Activated T-helper 1 cell treated with anti-CD3 and anti-CD28 coated beads, Interleukin-12 subunit alpha, Interleukin-12 subunit beta, Interleukin-2, Interleukin-4 antibody, amounts not matched to agents 30 ng/mL and 10 ng/mL and 1 ng/mL, durations not matched to agents 14 hours and 24 hours and 36 hours (primary cell): ENCODE measurements at regions not wholly inside any gene's neighbourhood (a gene's known extent, or its start where the extent isn't known, plus 50 kb on each side); places are given as distances from the start of the nearest gene placed in this dataset.

ENCODE experiments used
- DNase-seq: peaks from one replicate; pipeline ENCODE4 v3.0.0; 2021; ENCODE audit warnings: low spot score
- H3K27ac Mint-ChIP-seq: one replicate; pipeline ENCODE4 v1.8.0; 2021; ENCODE audit warnings: mild to moderate bottlenecking, mixed read lengths
- H3K27me3 Mint-ChIP-seq: one replicate; pipeline ENCODE4 v1.8.0; 2022; ENCODE audit warnings: mild to moderate bottlenecking, moderate library complexity, mixed read lengths; ENCODE audit not compliant: insufficient read depth
- H3K36me3 Mint-ChIP-seq: one replicate; pipeline ENCODE4 v1.8.0; 2021; ENCODE audit warnings: low read depth, mixed read lengths
- H3K4me1 Mint-ChIP-seq: one replicate; pipeline ENCODE4 v1.8.0; 2021; ENCODE audit warnings: low read depth, mixed read lengths
- H3K4me3 Mint-ChIP-seq: one replicate; pipeline ENCODE4 v1.8.0; 2021; ENCODE audit warnings: mild to moderate bottlenecking, moderate library complexity, mixed read lengths
- H3K9me3 Mint-ChIP-seq: one replicate; pipeline ENCODE4 v1.8.0; 2021; ENCODE audit warnings: mixed read lengths
- intact Hi-C: fragments of 100-400 bp; cut with micrococcal nuclease; formaldehyde crosslinking; loops from one replicate; pipeline ENCODE4 v1.15.1; 2024

DNA sequence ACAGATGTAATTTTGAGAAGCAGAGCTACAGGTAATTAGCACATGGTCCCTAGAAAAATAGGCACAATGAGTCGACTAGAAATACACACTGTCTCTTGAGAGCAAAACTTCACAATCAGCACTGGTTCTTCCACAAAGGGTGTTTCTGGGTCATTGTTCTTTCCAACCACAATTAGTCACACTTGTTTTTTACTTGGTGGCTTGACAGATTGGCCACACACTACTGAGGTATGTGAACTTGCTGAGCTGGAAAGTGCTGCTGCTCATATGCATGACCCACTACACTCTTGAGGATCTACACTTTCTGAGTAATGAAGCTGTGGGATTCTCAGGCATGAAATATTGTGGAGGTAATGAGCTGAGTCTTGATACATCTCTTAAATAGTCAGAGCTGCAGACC lies 347.7 kb downstream of the BCKDHB start:
- DNase-seq = no peak
- intact Hi-C loops = loop anchor here (2.0 kb wide), 1 partner anchor 87 kb away; no protein-coding TSS in a partner anchor
- no peak overlapping the region for H3K4me3 Mint-ChIP-seq

DNA sequence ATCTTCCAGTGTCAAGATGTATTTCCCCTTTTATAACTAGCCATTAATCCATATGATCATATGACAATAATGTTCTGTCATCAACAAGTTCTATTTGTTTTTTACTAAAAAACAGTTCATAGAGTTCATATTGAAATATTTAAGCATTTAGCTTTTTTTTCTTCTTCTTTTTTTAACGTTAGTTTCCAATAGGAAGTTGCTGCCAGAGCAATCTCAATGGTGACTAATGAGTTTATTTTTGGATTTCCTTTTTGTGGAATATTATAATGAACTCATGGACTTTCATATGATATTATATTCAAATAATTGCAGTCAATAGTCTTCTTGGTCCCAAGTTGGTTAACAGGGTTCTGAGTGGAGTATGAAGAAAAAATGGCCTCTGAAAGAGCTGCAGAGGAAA lies 343.3 kb downstream of the BCKDHB start:
- Mint-ChIP-seq H3K9me3 (no peaks in the 10 kb centered on the region), H3K27me3 (peaks cover 2% of the 10 kb centered on the region), H3K27ac (no peak overlapping the region), H3K36me3 (no peaks in the 10 kb centered on the region), H3K4me3 (no peak overlapping the region), H3K4me1 (no peaks in the 10 kb centered on the region)
- no peak for DNase-seq
- intact Hi-C loops = no loop called here

More for the DNA sequence above, 347.7 kb downstream of the BCKDHB start:
- Mint-ChIP-seq H3K36me3 (no peaks in the 10 kb centered on the region), H3K27ac (peak overlapping the region; percentile 59), H3K9me3 (no peaks in the 10 kb centered on the region), H3K4me1 (no peaks in the 10 kb centered on the region), H3K27me3 (no peaks in the 10 kb centered on the region)

DNA sequence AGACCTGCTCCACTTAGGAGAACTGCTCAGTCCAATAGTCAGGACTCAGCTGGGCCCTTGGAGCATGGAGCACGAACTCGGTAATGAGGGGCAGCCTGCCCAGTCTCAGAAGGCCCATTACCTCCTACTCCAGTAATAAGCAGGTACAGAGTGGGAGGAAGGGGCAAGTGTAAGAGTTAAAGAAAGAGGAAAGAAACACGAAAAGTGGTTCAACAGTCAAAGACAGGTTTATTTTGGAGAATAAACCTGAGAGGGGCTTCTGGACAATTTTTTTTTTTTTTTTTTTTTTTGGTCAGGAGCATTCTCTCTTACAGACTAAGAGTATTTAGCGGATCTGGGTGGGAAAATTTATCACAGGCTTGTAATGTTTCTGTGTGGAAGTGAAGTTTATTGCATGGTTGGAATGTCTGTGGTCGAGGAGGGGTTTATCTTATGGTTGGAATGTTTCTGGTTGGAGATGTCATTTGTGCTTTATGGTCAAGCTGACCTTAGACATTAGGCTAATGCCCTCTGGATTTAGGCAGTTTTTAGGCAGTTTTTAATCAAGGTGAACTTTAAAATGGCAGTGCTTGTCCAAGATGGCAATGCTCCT lies 340.1 kb downstream of the BCKDHB start:
- intact Hi-C loops = no loop called here
- Mint-ChIP-seq H3K36me3 (no peaks in the 10 kb centered on the region), H3K27me3 (peaks cover 2% of the 10 kb centered on the region), H3K27ac (no peak overlapping the region), H3K9me3 (no peaks in the 10 kb centered on the region), H3K4me1 (no peaks in the 10 kb centered on the region), H3K4me3 (no peak overlapping the region)
- no peak for DNase-seq

DNA sequence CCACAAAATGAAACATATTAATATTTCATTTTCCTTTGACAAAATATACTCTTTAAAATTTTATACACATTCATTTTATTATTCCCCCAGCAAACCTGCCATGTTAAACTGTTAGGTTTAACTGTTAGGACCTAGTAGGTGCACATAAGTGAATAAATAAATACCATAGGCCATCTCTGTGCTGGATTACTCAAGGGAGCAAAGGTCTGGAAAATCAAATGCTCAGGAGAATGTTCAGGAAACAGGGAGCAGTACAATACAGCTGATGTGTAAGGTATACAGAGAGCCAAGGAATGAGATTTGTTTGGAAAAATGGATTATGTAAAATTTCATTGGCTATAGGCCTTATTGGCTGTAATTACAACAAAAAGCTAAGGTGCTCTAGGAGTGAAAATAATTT lies 339.3 kb downstream of the BCKDHB start:
- Mint-ChIP-seq H3K4me3 (no peak overlapping the region), H3K36me3 (no peaks in the 10 kb centered on the region), H3K27me3 (peaks cover 2% of the 10 kb centered on the region), H3K9me3 (no peaks in the 10 kb centered on the region), H3K27ac (no peak overlapping the region), H3K4me1 (no peaks in the 10 kb centered on the region)
- DNase-seq = no peak
- intact Hi-C loops = no loop called here

DNA sequence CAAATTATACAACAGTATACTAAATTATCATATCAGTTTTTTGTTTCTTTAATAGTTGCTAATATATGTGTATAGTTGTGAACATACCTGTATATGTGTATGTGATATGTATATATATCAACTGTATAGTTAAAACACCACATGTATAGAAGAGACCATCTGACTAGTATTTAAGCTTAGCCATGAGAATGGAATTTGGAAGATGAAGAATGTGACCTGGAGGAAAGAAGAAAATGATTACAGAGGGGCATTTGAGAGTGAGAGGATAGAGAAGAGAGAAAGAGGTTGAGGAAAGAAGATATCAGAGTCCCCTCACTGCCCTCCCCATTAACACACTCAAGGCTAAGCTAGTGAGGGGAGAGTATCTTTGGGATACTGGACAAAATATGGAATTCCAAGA lies 335.9 kb downstream of the BCKDHB start:
- no peak for DNase-seq
- Mint-ChIP-seq H3K4me3 (no peak overlapping the region), H3K36me3 (no peaks in the 10 kb centered on the region), H3K27me3 (peaks cover 2% of the 10 kb centered on the region), H3K27ac (no peak overlapping the region), H3K4me1 (no peaks in the 10 kb centered on the region), H3K9me3 (no peaks in the 10 kb centered on the region)
- intact Hi-C loops = no loop called here

DNA sequence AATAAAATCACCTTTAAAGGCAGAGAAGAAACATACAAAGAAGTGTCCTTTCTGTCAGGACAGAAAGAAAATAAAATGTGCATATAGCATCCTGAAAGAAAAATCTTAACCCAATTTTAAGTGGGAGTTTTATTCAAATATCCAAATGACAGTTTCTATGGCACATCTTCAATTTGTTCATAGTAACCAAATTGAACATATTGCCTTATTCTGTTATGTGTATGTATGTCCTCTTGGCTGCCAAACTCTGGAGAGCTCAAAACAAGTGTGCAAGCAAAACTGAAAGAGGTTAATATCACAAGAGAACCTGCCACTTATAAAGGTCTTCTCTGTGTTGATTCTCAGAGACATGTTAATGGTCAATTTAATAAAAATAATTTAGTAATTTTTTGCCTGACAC lies 334.7 kb downstream of the BCKDHB start:
- H3K9me3 Mint-ChIP-seq = no peaks in the 10 kb centered on the region
- H3K36me3 Mint-ChIP-seq = no peaks in the 10 kb centered on the region
- no peak overlapping the region for H3K4me3 Mint-ChIP-seq
- intact Hi-C loops = no loop called here
- H3K27me3 Mint-ChIP-seq = no peaks in the 10 kb centered on the region
- H3K27ac Mint-ChIP-seq = no peak overlapping the region
- no peak for DNase-seq
- H3K4me1 Mint-ChIP-seq = no peaks in the 10 kb centered on the region

DNA sequence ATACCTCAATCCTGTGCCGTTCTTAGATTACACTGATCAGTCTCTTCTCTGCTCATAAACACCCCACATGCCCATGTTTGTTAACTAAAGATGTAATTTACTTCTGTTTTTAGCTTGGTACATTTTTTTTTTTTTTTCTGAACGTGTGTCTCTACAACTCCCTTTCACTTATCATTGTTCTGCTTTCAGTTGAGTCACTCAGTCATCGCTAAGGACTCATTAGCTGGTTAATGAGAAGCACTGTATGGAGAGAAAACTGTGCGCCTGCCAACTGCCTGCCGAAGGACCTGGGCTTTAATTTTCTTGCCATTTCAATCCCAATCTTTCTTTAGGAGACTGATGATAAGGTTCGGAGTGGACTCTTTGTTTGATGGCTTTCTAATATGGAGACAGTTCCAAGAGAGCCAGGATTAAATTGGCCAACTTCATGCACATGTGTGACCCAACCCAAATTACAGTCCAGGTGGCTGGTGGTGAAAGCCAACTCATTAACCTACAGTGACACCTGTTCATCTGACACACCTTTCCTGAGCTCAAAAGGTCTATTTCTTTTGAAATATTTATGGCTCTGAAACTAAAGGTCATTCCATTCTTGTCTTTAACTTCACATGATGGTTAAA lies 334.1 kb downstream of the BCKDHB start:
- H3K9me3 Mint-ChIP-seq = no peaks in the 10 kb centered on the region
- no peaks in the 10 kb centered on the region for H3K36me3 Mint-ChIP-seq
- DNase-seq = no peak
- H3K4me3 Mint-ChIP-seq = no peak overlapping the region
- intact Hi-C loops = no loop called here
- H3K27ac Mint-ChIP-seq = no peak overlapping the region
- H3K4me1 Mint-ChIP-seq = no peaks in the 10 kb centered on the region
- no peaks in the 10 kb centered on the region for H3K27me3 Mint-ChIP-seq

DNA sequence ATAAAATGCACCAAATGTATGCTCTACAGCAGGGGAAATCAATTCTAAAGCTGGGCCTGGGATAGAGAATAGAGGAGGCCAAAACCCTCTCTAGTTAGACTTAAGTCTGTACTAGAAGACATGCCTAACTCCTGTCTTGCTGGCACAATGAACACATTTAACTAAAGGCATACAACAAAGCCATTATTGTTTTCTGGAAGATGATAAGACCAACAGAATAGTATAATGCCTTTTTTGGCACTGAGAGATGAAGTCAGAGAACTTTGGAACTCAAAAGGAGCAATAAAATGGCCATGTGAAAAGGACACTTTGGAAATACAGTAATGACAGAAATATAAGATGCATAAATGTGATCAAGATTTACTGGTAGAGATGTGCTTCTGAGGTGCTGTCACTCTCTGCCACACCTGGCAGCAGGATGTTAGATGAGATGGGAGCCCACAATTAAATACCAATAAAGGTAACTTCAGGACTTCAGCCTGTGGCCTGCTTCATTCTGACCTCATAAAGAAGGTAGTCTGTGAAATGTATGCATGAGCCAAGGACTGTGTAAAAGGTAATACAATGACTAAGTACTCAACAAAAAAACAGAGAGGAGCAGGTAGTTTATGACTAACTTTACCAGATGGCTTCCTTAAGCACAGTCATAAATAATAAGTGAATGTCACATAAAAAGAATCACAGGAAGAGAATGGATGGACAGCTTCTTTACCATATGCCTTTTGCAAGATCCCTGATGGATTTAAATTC lies 333.4 kb downstream of the BCKDHB start:
- DNase-seq = no peak
- no peak overlapping the region for H3K27ac Mint-ChIP-seq
- no peaks in the 10 kb centered on the region for H3K36me3 Mint-ChIP-seq
- no peak overlapping the region for H3K4me3 Mint-ChIP-seq
- no peaks in the 10 kb centered on the region for H3K27me3 Mint-ChIP-seq
- no peaks in the 10 kb centered on the region for H3K4me1 Mint-ChIP-seq
- no peaks in the 10 kb centered on the region for H3K9me3 Mint-ChIP-seq
- intact Hi-C loops = no loop called here

DNA sequence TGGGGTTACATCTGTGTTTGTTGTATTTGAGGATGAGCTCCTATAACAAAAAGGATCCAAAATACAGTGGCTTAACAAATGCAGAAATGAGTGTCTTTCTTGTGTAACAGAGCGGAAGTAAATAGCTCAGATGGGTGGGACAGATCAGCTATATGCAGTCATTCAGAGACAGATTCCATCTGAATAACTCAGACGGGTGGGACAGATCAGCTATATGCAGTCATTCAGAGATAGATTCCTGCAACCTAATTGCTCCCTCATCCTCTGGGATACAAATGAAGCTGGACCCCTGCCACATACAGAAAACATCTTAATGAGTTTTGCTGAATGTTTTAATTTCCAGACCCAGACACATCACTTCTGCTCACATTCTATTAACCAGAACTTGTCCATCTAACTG lies 332.3 kb downstream of the BCKDHB start:
- Mint-ChIP-seq H3K27ac (no peak overlapping the region), H3K4me1 (no peaks in the 10 kb centered on the region), H3K36me3 (no peaks in the 10 kb centered on the region), H3K9me3 (no peaks in the 10 kb centered on the region), H3K4me3 (no peak overlapping the region), H3K27me3 (no peaks in the 10 kb centered on the region)
- intact Hi-C loops = no loop called here
- DNase-seq = no peak

DNA sequence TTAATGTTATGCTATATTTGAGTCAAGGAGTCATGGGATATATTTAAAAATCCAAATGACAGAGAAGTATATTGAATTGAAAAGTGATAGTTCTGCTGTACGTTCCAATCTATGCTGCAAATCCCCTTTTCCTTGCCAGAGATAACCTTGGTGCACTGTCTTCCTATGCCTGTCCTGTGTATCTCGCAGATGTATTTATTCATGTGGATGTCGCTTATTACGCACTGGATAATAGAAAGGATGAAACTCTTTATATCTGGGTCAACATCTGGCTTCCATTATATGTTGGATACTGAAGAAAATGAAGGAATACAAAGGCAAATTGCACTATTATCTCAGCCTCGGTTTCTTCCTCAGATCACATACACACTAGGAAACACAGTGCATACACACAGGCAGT lies 331.3 kb downstream of the BCKDHB start:
- H3K9me3 Mint-ChIP-seq = no peaks in the 10 kb centered on the region
- no peak overlapping the region for H3K4me3 Mint-ChIP-seq
- no peak for DNase-seq
- no peaks in the 10 kb centered on the region for H3K36me3 Mint-ChIP-seq
- no peaks in the 10 kb centered on the region for H3K4me1 Mint-ChIP-seq
- H3K27me3 Mint-ChIP-seq = no peaks in the 10 kb centered on the region
- intact Hi-C loops = no loop called here
- H3K27ac Mint-ChIP-seq = no peak overlapping the region

DNA sequence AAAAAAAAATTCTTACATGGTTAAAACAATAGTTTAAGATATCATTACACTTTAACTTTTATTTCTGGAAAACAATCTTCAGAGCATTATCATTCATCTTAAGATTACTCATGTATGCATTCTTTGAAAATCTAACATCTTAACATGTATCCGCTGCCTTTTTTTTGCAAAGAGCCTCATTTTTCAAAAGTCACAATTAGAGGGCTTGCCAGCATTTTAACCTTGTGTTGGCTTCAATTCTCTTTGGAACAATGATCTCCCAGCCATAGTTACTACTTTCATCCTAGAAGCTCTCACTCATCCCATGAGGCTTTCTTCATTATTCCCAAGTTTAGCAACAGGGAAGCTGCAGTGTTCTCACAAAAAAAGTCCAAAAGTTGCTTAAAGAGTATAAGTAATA lies 330.8 kb downstream of the BCKDHB start:
- no peaks in the 10 kb centered on the region for H3K4me1 Mint-ChIP-seq
- H3K27ac Mint-ChIP-seq = no peak overlapping the region
- no peaks in the 10 kb centered on the region for H3K9me3 Mint-ChIP-seq
- no peaks in the 10 kb centered on the region for H3K27me3 Mint-ChIP-seq
- intact Hi-C loops = no loop called here
- no peaks in the 10 kb centered on the region for H3K36me3 Mint-ChIP-seq
- no peak for DNase-seq
- H3K4me3 Mint-ChIP-seq = no peak overlapping the region

DNA sequence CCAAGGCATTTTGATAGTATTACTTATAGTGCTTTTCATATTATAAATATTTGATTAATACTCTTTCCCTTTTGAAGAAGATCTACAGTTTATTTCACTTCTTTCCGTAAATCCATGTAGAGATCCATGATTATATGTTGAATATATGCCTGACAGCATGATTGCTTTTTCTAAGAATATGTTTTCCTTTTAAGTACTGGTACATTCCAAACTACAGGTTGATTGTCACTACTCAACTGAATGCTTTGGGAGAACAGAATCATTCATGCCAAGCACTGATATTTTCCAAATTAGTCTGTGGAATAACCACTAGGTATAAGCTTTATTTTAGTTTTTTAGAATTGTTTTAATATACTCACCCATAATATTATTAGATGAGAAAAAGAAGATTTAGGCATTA lies 330.2 kb downstream of the BCKDHB start:
- Mint-ChIP-seq H3K4me1 (no peaks in the 10 kb centered on the region), H3K9me3 (no peaks in the 10 kb centered on the region), H3K36me3 (no peaks in the 10 kb centered on the region), H3K27ac (no peak overlapping the region), H3K27me3 (no peaks in the 10 kb centered on the region), H3K4me3 (no peak overlapping the region)
- intact Hi-C loops = no loop called here
- DNase-seq = no peak

DNA sequence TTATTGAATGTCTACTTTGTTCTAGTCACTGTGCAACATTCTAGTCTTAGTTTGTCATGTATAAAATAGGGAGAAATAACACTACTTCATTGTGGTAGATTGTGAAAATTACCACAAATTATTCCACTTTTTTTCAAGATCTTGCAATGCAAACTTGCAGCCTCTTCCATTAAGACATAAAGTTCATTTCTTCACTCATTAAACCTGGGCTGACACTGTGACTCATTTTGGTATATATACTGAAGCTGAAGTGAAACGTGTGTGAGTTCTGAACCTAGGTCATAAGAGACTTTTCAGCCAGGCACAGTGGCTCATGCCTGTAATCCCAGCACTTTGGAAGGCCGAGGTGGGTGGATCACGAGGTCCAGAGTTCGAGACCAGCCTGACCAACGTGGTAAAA lies 329.0 kb downstream of the BCKDHB start:
- H3K27ac Mint-ChIP-seq = no peak overlapping the region
- H3K27me3 Mint-ChIP-seq = no peaks in the 10 kb centered on the region
- intact Hi-C loops = no loop called here
- no peak for DNase-seq
- peaks cover 6% of the 10 kb centered on the region for H3K9me3 Mint-ChIP-seq
- no peaks in the 10 kb centered on the region for H3K4me1 Mint-ChIP-seq
- H3K36me3 Mint-ChIP-seq = no peaks in the 10 kb centered on the region
- no peak overlapping the region for H3K4me3 Mint-ChIP-seq
